ENCODE measurements at regions not wholly inside any gene's neighbourhood (a gene's known extent, or its start where the extent isn't known, plus 50 kb on each side); places are given as distances from the start of the nearest gene placed in this dataset.
"Not testable (repeated sequence)": the region's sequence is repeated elsewhere in the genome, so short reads cannot be mapped to it uniquely, and the experiment has no call there.

DNA sequence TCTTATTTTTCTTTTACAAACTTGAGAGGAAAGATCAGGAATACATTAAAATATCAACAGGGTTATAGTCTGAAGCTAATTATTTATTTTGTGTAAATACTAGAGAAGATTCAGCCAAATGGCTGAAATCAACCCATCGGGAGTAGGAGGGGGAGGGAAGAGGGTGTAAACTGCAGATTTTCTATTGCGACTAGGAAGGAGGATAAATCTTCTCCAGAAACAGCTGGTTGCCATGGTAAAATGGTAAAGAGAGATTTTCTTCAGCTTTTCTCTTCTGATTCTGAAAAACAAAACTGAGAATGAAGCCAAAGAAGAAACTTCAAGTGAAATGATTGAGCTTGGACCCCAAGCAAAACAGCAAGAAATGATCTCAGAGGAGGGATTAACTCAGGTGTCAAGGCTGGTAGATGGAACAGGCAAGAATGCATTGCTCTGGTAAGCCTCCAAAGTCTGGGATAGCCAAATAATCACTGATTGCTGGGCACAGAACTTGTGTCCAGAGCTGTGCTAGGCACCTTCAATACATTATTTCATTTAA is 193.5 kb upstream of the SPTLC3 start:
- DNase-seq (ENCODE audit: low read depth, low spot score) = no peak

DNA sequence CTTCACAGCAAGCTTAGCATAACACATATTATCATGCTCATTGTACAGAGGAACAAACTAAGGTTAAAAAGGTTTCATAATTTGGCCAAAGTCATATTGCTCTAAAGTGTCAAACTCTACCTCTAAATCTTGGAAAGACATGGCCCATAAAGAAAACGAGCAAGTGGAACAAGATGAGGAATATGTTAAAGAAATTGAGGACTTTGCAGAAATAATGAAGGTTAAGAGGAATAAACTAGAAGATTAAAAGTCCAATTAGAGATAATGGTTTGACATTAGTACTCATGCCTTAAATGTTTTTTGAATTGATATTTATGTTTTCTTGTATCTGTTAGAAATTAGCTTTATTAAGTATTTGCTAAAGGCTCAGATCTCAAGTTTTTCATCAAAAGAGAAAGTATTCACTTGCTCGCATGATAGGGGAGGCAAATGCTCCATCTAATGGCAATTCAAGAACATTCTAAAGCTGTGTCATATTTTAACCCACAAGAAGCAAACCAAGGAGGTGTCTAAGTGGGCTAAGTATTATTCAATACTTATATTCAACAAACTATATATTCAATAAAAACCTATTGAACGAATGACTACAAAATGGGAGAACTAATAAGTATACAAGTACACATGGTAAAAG is 192.9 kb upstream of the SPTLC3 start:
- DNase-seq (ENCODE audit: low read depth, low spot score) = no peak

DNA sequence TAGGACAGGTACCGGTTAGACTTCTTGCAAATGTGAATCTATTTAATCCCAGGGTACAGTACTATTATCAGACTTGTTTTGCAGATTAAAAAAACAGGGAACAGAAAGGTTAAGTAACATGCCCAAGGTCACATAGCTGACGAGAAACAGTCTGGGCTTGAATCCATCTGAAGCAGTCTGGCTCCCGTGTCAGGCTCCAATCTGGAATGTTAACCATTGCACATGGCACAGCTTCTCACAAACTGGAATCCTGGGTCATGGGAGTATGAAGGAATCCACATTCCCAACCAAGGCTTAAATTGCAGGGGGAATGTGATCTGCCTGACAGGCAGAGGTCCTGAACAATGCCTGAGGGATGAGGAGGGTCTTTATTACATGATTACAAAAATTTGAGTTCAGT is 187.5 kb upstream of the SPTLC3 start:
- no peak for DNase-seq (ENCODE audit: low read depth, low spot score)

DNA sequence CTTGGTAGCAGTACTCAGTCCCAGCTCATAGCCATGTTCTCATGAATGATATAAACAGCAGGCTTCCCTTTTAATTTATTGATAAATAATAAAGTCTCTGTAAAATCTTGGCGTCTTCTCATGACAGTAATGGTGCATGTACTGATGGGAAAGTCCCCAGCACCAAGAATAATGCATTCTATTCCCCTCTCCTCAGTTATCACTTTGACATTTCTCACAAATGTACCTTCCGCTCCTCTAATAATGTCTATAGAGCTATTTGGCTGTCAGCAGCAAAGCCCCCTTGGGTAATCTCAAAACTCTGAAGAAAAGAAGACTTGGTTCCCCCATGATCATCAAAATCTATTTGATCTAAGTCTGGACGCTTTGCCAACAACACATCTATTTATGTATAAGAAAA is 185.0 kb upstream of the SPTLC3 start:
- DNase-seq (ENCODE audit: low read depth, low spot score) = no peak

DNA sequence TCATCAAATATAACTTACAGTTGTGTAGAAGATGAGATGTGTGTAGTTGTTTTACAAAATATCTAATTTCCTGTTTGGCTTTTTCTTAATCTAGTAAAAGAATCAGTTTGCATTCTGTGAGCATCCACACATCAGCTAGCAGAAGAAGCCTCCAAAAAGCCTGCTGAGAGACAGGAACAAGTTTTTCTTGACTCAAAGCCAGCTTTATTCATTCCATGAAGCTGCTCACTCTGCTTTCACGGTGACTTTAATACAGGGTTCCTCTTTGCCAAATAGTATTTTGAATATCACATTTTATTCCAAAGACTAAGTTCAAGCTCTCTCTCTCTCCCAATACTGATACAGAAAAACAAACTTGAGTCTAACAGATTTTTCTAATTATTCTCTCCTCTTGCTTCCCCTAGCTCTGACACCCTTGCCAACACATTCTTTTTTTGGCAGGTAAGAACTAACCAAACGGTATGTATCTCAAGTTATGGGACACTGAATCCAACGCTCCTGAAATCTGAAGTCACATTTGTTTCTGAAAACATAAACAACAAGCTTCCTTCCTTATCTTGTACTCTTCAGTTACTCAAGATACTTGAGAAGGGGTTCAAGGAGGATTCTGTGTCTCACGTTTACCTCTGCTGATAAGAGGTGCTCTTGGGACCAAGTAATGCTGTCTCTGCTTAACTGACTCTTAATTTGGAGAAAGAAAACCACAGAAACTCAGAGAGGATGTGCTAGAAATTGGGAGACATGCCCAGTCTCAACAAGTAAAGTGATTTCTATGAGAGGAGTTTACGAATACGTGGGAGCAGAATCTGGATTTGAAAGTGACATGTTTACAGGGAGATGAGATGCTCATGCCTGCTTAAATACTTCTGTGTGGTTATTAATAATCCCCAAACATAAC is 184.2 kb upstream of the SPTLC3 start:
- DNase-seq (ENCODE audit: low read depth, low spot score) = no peak

DNA sequence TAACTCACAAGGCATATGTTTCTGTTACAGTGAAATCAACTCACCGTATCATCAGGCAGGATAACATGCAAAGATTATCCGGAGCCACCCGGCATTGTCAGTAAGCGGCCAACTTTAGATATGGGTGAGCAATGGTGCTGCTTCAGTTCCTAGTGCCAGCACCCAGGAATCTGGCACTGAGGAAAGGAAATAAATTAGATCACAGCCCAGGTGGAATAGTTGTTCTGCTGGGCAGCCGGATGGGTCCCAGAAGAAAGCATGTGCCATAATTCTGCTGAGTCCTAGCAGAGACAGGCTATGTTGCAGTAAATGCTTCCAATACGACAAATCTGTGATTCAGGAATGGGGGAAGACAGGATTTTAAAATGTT is 183.6 kb upstream of the SPTLC3 start:
- no peak for DNase-seq (ENCODE audit: low read depth, low spot score)

DNA sequence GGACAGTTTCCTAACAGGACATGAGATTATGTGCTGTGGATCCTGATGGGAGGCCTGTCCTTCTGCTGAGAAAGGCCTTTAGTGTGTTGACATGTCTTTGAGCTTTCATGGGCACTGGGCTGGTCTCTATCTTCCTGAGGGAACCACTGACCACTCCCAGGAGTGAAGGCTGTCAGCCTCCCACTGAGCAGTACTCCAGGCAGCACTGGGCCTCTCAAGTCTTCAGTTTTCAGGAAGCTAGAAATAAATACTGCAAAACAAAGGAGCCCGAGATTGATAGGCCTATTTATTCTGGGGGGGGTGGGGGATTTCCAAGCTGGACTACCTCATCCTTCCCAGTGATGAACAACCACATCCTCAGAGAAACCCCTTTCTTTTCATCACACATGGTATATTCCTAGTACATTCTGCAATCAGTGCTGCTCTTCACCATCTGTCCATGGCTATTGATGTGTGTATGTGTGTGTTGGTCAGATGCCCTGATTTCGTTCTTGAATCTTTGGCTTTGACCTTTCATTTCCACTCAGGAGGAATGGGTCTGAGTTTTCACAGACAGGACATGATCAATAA is 180.9 kb upstream of the SPTLC3 start:
- DNase-seq (ENCODE audit: low read depth, low spot score) = no peak

DNA sequence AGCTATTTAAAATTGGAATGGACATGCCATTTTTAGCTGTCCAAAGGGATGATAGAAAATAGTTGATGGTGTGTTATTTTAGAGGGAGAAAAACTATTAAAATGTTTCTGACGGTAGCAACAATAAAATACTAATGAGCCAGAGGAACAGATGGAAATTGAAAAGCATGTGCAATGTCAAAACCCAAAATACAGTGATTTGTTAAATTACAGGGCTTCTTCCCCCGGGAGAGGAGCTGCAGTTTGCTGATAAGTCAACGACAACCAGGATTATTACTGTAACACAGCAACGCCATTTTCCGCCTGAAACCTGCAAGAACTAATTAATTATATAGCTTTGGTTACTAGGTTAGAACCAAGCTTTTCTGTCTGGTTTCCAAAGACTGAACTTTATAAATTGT is 179.6 kb upstream of the SPTLC3 start:
- DNase-seq (ENCODE audit: low read depth, low spot score) = no peak

DNA sequence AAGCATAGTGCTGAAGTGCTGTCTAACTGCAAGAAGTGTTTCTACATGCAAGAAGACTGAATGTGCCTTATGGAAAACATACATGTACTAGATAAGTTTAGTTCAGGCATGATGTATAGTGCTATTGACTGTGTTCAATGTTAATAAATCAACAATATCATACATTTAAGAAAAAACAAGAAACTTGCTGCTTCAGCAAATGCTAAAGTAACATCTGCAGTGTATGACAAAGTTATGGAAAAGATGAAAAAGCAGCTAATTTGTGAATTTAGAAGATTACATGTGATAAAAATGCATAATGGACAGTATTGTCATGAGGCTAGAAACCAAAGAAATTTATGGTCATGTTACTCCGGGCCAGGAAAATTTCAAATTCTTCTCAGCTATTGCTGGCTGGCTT is 174.9 kb upstream of the SPTLC3 start:
- no peak for DNase-seq (ENCODE audit: low read depth, low spot score)

DNA sequence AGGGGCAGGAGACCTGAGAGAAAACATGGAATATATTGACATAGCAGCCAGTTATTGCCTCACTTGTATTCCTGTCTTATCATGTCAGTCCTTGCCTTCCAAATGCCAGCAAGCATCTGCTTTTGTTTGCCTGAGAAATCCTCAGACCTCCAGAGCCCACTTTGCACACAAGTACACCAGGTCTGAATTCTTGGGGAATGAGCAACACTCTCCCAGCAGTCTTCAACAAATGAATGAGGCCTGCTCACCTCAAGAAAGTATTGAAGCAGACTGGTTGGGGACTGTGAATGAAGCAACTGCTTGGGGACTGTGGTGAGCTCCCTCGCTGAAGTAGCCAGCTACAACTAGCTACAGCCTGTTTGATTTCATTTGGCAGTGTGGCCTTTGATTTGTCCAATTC is 172.8 kb upstream of the SPTLC3 start:
- no peak for DNase-seq (ENCODE audit: low read depth, low spot score)

DNA sequence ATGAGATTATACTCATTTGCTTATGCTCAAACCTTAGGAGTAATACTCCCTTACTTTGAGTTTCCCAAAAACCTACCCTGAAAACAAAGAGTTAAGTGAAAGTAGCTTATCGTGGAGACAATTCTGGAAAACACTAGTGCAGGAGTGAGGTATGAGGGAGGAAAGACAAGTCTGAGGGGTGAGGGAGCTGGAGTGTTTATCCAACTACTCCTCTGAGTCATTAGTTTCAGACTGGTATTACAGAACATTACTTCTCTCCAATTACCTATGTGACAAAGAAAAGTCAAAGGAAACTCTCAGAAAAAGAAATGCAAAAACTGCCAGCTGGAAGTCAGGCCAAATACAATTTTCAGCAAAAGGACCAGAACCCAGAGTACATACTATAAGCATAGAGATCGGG is 171.1 kb upstream of the SPTLC3 start:
- no peak for DNase-seq (ENCODE audit: low read depth, low spot score)

DNA sequence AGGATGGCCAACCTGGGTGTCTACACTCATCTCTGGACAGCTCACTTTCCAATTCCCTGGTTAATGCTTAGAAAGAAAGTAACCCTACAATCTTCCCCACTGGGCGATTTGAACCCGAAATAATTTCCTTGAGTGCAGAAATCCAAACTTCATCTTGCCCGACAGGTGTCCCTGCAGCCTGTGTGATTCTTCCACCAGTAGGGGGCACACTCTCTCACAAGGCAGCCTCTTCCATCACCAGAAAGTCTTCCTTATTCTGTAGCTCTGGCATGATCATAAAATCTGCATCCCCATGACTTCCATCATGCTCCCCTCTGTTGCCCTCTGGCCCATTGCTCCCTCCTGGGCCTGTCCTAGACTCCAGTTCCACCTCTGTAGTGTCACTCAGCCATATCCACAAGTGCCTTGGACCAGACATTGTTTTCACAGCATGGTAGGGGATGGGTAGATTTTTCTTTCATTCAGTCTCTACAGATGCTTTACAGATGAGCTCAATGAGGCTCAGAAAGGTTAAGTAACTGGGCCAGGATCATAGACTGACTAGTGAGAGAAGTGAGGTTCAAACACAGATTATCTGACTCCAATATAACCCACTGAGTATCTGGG is 170.4 kb upstream of the SPTLC3 start:
- no peak for DNase-seq (ENCODE audit: low read depth, low spot score)

DNA sequence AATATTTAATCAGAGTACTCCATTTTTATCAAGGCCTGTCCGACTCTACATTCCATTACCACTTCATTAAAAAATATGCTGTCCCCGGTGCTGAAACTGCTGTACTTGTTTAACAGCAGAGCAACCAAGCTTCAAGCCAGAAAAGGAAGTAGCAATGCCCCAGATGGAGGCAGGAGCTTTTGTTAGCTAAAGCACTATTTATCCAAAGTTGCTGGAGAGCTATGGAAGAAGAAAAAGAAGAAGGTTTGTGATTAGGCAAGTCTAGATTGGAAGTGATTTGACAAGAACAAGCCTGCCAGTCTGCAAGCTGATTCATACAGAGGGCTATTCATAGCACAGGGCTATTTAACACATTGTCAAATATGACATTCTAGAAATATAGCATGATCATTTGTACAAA is 160.9 kb upstream of the SPTLC3 start:
- no peak for DNase-seq (ENCODE audit: low read depth, low spot score)

DNA sequence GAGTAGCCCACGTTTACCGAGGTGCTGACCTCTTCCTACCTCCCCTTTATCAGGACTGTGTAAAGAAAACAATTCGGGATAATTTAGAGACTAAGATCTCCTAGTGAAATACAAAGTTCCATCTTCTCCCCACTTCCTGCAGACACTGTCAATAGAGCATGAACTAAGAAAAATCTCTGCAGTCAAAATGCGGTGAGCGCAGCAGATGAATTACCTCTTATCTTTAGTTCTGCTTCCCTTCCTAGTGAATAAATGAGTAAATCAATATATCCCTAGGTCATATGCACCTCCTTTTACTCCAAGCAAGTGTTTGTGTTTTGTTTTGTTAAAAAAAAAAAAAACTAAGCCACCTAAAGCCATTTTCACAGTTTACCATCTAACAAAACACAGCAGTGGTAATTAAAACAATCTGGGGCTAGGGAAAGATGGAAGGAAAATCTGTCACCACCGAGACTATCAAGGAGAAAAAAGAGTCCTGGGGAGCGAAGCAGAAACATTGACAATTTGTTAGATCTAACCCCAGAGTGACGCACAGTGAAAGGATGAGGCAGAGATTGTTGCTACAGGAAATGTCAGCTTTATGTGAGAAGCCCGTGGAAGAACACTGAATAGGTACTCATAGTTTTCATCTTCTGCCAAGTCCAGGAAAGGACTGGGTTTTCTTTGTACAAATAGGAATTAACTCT is 159.4 kb upstream of the SPTLC3 start:
- DNase-seq (ENCODE audit: low read depth, low spot score) = no peak

DNA sequence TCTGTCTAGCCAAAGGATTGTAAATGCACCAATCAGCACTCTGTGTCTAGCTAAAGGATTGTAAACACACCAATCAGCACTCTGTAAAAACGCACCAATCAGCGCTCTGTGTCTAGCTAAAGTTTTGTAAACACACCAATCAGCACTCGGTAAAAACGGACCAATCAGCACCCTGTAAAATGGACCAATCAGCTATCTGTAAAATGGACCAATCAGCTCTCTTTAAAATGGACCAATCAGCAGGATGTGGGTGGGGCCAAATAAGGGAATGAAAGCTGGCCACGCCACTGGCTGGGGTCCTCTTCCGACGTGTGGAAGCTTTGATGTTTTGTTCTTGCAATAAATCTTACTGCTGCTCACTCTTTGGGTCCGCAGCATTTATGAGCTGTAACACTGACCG is 151.1 kb upstream of the SPTLC3 start:
- DNase-seq (ENCODE audit: low read depth, low spot score) = not testable (repeated sequence)

DNA sequence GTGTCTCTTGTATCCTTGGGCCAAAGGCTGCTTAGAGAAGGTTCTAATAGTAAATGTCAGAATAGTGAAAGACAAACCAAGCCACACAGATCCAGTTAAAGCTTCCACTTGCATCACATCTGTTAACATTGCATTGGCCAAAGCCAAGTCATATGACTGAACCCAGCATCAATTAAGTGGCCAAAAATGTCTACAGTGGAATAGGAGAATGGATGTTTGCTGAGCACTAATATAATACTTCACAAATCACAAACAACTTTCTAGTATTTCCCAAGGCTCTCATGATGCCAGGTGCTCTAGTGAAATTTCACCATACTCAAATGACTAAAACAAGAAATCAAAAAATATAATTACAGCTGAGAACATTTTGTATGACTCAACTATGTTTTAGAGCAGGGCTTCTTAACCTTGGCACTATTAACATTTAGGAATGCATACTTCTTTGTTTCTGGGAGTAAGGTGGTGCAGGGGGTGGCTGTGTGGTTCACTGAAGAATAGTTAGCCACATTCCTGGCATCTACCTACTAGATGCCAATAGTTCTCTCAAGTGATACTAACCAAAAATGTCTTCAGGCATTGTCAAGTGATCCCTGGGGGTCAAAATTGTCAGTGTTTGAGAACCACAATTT is 148.0 kb upstream of the SPTLC3 start:
- DNase-seq (ENCODE audit: low read depth, low spot score) = no peak

DNA sequence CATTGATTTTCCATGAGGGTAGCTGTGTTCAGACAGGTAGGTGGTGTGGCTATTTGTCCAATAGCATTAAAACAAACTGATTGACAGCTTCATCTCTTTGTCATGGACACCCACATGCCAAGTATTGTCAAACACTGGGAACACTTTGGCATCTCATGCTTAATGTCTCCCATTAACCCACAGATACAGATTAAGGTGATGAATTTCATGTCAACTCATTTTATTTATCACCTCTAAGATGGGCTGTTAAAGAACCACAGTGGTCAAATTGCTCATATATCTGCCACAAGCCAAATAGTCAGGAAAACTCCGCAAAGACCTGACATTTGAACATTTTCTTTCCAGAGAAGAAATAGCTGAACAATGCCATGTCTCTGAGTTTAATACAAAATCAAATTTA is 139.1 kb upstream of the SPTLC3 start:
- DNase-seq (ENCODE audit: low read depth, low spot score) = no peak

DNA sequence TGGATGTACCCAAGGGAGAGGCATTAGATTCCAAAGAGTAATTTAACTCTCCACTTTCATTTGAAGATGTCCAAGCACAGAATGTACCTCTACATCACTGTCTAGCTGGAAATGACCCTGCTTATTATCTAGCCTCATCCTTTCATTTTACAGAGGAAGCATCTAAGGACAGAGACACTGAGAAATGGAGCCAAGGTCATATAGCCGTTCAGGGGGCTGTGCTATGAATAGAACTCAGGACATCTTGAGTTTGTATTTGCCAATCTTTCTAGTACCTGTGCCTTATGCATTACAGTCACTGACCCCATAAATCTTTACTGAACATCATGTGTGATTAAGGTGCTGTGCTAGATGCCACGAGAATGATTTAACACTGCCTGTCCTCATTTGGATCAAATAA is 138.2 kb upstream of the SPTLC3 start:
- DNase-seq (ENCODE audit: low read depth, low spot score) = no peak

DNA sequence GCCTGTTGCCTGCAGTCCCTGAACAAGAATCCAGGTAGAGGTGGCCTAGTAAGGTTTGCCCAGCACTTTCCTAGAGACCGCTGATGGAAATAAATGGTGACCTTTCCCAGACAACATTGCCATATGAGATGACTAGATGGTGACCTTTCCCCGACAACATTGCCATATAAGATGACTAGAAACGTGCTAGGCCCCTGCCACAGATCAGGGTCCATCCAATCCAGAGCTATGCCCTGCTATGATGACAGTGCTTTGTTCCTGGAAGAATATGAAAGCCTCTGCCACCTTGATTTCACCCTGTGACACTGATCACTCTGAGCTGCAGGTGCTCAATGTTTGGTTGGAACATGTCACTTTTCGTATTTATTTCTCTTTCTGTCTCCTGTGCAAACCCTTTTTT is 133.8 kb upstream of the SPTLC3 start:
- no peak for DNase-seq (ENCODE audit: low read depth, low spot score)

DNA sequence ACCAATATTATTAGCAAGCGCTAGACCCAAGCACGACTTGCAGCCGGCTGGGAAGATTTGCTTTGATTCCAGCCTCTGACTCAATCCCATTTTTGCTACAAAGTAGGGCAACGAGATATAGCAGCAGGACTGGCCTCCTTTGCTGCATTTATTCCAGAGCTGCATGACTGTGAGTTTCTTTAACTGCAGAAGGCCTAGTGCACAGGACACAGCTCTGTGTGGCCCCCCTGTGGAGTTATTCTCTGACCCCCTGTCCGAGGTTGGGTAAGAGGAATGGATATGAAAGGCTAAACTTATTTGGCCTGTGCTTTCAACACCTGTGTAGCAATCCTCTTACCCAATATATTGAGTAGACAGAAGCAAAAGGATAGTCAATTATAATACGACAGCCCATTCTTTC is 133.3 kb upstream of the SPTLC3 start:
- no peak for DNase-seq (ENCODE audit: low read depth, low spot score)

DNA sequence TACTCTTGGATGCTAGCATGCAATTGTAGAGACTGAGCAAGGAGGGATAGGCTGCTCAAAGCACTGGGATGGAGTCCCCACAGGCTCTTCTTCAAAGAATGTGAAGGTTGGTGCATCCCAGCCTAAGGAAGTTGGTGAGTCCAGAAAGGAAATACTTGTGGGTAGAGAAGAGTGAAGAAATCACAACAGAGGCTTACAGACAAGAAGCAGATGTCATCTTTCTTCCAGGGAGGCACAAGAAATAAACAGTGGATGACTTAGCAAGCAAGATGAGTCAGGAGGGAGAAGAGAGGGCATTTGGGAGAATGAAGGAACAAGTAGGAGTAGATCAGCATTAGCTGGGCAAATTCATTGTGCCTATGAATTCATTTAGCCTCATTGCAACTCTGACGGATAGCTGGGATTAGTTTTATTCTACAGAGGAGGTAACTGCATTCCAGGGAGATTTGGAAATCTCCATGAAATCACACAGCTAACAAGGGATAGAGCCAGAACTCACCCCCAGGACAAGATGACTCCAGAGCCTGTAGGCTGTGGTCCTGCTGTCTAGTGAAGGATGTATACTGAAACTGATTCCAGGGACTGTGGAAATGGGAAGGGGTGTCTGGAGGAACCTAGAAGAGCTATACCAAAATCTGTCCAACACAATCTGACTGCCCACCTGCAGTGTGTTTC is 125.8 kb upstream of the SPTLC3 start:
- DNase-seq (ENCODE audit: low read depth, low spot score) = peak; percentile 21

Data from smooth muscle cell of the brain vasculature (primary cell).